NCI-H69 (cell line): ENCODE measurements at regions not wholly inside any gene's neighbourhood (a gene's known extent, or its start where the extent isn't known, plus 50 kb on each side); places are given as distances from the start of the nearest gene placed in this dataset.

Experiments used
- DNase-seq: peaks from one replicate; lab custom pipeline; 2025; lab: John Stamatoyannopoulos, UW

- DNase-seq, result peak; percentile 25
Measured at GRCh38 chr2:51237626-51238271, 205.8 kb upstream of the NRXN1 start.

GRCh38 chr2:51232027-51232426, 200.1 kb upstream of the NRXN1 start:
- DNase-seq, result no peak

- no peak for DNase-seq
Measured at GRCh38 chr2:51231071-51231470, 199.1 kb upstream of the NRXN1 start.

GRCh38 chr2:51225377-51225776, 193.4 kb upstream of the NRXN1 start:
- no peak for DNase-seq

- no peak for DNase-seq
Measured at GRCh38 chr2:51224790-51225189, 192.9 kb upstream of the NRXN1 start.

- no peak for DNase-seq
Measured at GRCh38 chr2:51222106-51222505, 190.2 kb upstream of the NRXN1 start.

- no peak for DNase-seq
Measured at GRCh38 chr2:51220606-51221005, 188.7 kb upstream of the NRXN1 start.

- DNase-seq, result no peak
Measured at GRCh38 chr2:51220080-51220479, 188.1 kb upstream of the NRXN1 start.

GRCh38 chr2:51219468-51219867, 187.5 kb upstream of the NRXN1 start:
- no peak for DNase-seq

GRCh38 chr2:51218047-51218446, 186.1 kb upstream of the NRXN1 start:
- DNase-seq, result no peak

GRCh38 chr2:51213826-51214225, 181.9 kb upstream of the NRXN1 start:
- DNase-seq, result no peak

GRCh38 chr2:51212374-51212773, 180.4 kb upstream of the NRXN1 start:
- no peak for DNase-seq

- DNase-seq, result peak; percentile 8
Measured at GRCh38 chr2:51208521-51208920, 176.6 kb upstream of the NRXN1 start.

GRCh38 chr2:51201295-51201694, 169.4 kb upstream of the NRXN1 start:
- DNase-seq, result no peak

GRCh38 chr2:51194656-51195055, 162.7 kb upstream of the NRXN1 start:
- DNase-seq, result no peak

GRCh38 chr2:51170273-51170672, 138.3 kb upstream of the NRXN1 start:
- DNase-seq, result no peak

- DNase-seq, result peak; percentile 88
Measured at GRCh38 chr2:51165534-51166260, 133.8 kb upstream of the NRXN1 start.

GRCh38 chr2:51158251-51158650, 126.3 kb upstream of the NRXN1 start:
- DNase-seq, result peak; percentile 92

GRCh38 chr2:51153236-51153635, 121.3 kb upstream of the NRXN1 start:
- DNase-seq, result no peak

- no peak for DNase-seq
Measured at GRCh38 chr2:51151490-51152140, 119.7 kb upstream of the NRXN1 start.

- DNase-seq, result peak; percentile 67
Measured at GRCh38 chr2:51149725-51150124, 117.8 kb upstream of the NRXN1 start.

GRCh38 chr2:51145761-51146160, 113.8 kb upstream of the NRXN1 start:
- no peak for DNase-seq

- no peak for DNase-seq
Measured at GRCh38 chr2:51120754-51121280, 88.9 kb upstream of the NRXN1 start.
